22Rv1 (cell line): ENCODE measurements at regions not wholly inside any gene's neighbourhood (a gene's known extent, or its start where the extent isn't known, plus 50 kb on each side); places are given as distances from the start of the nearest gene placed in this dataset.

Experiments used
- CTCF ChIP-seq: fragments of 450-650 bp; IDR thresholded peaks from 2 replicates; pipeline ENCODE4 v1.5.1; 2017; ENCODE audit warnings: mild to moderate bottlenecking
- ZFX ChIP-seq: fragments of 450-650 bp; IDR thresholded peaks from 2 replicates; pipeline ENCODE4 v1.6.1; 2017; ENCODE audit warnings: antibody characterized with exemption, borderline replicate concordance

GRCh38 chr12:85530456-85530855 lies 250.4 kb downstream of the ALX1 start:
- no peak for TF ChIP-seq CTCF
- TF ChIP-seq ZFX = no peak
